ENCODE measurements at regions not wholly inside any gene's neighbourhood (a gene's known extent, or its start where the extent isn't known, plus 50 kb on each side); places are given as distances from the start of the nearest gene placed in this dataset.
A peak's percentile ranks its signal among the peaks of the same experiment; 100 is the strongest.

- Histone ChIP-seq H3K79me1 (ENCODE audit: low read depth, low read length) (no peaks in the 10 kb centered on the region; the same call in 1 of the 2 replicates), H3K23ac (ENCODE audit: insufficient read length) (no peak overlapping the region), H3K56ac (replicated peaks; ENCODE audit: insufficient read length, low read depth, low read length) (no peak overlapping the region), H3K14ac (ENCODE audit: insufficient read length) (no peak overlapping the region), H4K8ac (ENCODE audit: extremely low read depth, insufficient read depth, low read length) (no peak overlapping the region), H3K4ac (replicated peaks; ENCODE audit: insufficient read length, low read depth, low read length) (no peak overlapping the region), H2BK120ac (replicated peaks; ENCODE audit: low read depth, low read length) (no peak overlapping the region), H3K23me2 (ENCODE audit: low read depth, low read length) (no peaks in the 10 kb centered on the region), H2AK5ac (ENCODE audit: low read depth, low read length) (no peak overlapping the region), H4K91ac (replicated peaks; ENCODE audit: insufficient read length, low read length) (no peak overlapping the region), H3K27ac (ENCODE audit: low read depth, low read length) (no peak overlapping the region), H3K36me3 (ENCODE audit: control insufficient read depth in 2 of 4, insufficient read depth in 4 of 4, low read length in 3 of 4) (peaks cover 0 to 5% (median 0%) of the 10 kb centered on the region in 4 experiments; a peak in 1 of 8 replicates), H3K79me2 (ENCODE audit: control insufficient read depth in 1 of 2, insufficient read depth in 2 of 2, low read length in 2 of 2) (no peaks in the 10 kb centered on the region), H4K5ac (ENCODE audit: insufficient read length, low read depth, low read length) (peak overlapping the region; percentile 64), H3K27me3 (replicated peaks in 1 of 4; ENCODE audit: control insufficient read depth in 3 of 4, extremely low read depth in 1 of 4, insufficient read depth in 3 of 4, low read length in 3 of 4) (no peaks in the 10 kb centered on the region), H3K9me3 (ENCODE audit: insufficient read depth in 2 of 2, low read depth in 1 of 2, low read length in 1 of 2) (peaks cover 6% of the 10 kb centered on the region in 2 experiments), H3K18ac (ENCODE audit: extremely low read depth, low read length) (no peak overlapping the region), H3K4me1 (replicated peaks in 1 of 4; ENCODE audit: control insufficient read depth in 3 of 4, insufficient read depth in 4 of 4, low read length in 3 of 4) (peaks cover 0 to 9% (median 6%) of the 10 kb centered on the region in 4 experiments; a peak in 5 of 7 replicates), H2BK15ac (ENCODE audit: low read length) (no peak overlapping the region), H2BK12ac (ENCODE audit: low read depth, low read length) (no peak overlapping the region), H4K20me1 (replicated peaks in 1 of 2; ENCODE audit: control insufficient read depth in 1 of 2, insufficient read depth in 2 of 2, low read length in 2 of 2) (no peaks in the 10 kb centered on the region), H2BK20ac (ENCODE audit: low read length) (no peak overlapping the region), H3K9ac (replicated peaks in 1 of 4; ENCODE audit: extremely low read depth in 1 of 4, low read depth in 3 of 4, low read length in 3 of 4) (no peak overlapping the region), H2BK5ac (ENCODE audit: low read depth, low read length) (no peak overlapping the region), H3K4me2 (ENCODE audit: insufficient read depth in 1 of 2, low read depth in 2 of 2, low read length in 2 of 2) (peak overlapping the region; percentile 9 to 24; a peak in 1 of 4 replicates), H2AFZ (ENCODE audit: low read length) (no peak overlapping the region), H3K4me3 (ENCODE audit: extremely low read depth in 1 of 4, insufficient read depth in 2 of 4, low read depth in 3 of 4, low read length in 4 of 4) (peak overlapping the region in 1 of 4 experiments; percentile 11; a peak in 1 of 8 replicates)
- DNase-seq (ENCODE audit: low read depth in 1 of 2, low spot score in 2 of 2): no peak
- 45% methylated on average over 2 of the region's 2 CpGs; no CpG with 5 or more reads in 1 of the 2 experiments for WGBS, 2 experiments (ENCODE audit: extremely low coverage in 1 of 2, insufficient coverage in 1 of 2, insufficient read length in 1 of 2, insufficient replicate concordance in 2 of 2, low coverage in 1 of 2, low lambda C conversion rate in 2 of 2, missing lambda C conversion rate in 1 of 2)
- peak; percentile 87 for FAIRE-seq
- CTCF ChIA-PET (ENCODE audit: partially characterized antibody): interaction anchor here (0.7 to 1.6 kb wide), 4 partner anchors 9 to 502 kb away, joined by 3 to 11 read pairs (median 4); no protein-coding TSS in a partner anchor
- POLR2A ChIA-PET (ENCODE audit: partially characterized antibody): no interaction called here
- TF ChIP-seq YY1 (IDR thresholded peaks at IDR 0.05; ENCODE audit: low read depth, low read length) (no peak), TAF1 (IDR thresholded peaks at IDR 0.05; ENCODE audit: low read depth, low read length) (no peak), GABPA (IDR thresholded peaks at IDR 0.05; ENCODE audit: borderline replicate concordance, insufficient read depth, low read length) (no peak), ASH2L (IDR thresholded peaks at IDR 0.05; ENCODE audit: low read length) (peak; percentile 37), RBBP5 (IDR thresholded peaks at IDR 0.05; ENCODE audit: borderline replicate concordance, low read depth, low read length) (no peak), TEAD4 (IDR thresholded peaks at IDR 0.05; ENCODE audit: low read depth, low read length) (peak; percentile 89), MAX (IDR thresholded peaks at IDR 0.05) (no peak), RAD21 (IDR thresholded peaks at IDR 0.05 in 1 of 2, conservative IDR thresholded peaks at IDR 0.05 in 1 of 2; ENCODE audit: low read depth in 2 of 2, low read length in 2 of 2) (no peak), CTCF (IDR thresholded peaks at IDR 0.05; ENCODE audit: control extremely low read depth in 1 of 3, insufficient read depth in 1 of 3, low read depth in 1 of 3, low read length in 3 of 3) (no peak), CBX8 (IDR thresholded peaks at IDR 0.05; ENCODE audit: borderline replicate concordance, low read depth, low read length) (no peak)
These were observed 193.9 kb upstream of the THRB start for GRCh38 chr3:24688446-24689148.

Measured in H1 (cell line).